Hepatocyte (in vitro differentiated cells): ENCODE measurements at regions not wholly inside any gene's neighbourhood (a gene's known extent, or its start where the extent isn't known, plus 50 kb on each side); places are given as distances from the start of the nearest gene placed in this dataset.

Source experiments
- DNase-seq: peaks from one replicate; pipeline ENCODE4 v3.0.0-alpha.2; 2016; ENCODE audit warnings: low spot score
- H2AFZ ChIP-seq: fragments of 200-600 bp; sonication (generic); 2 replicates; pipeline ENCODE4 v1.6.0; 2016; ENCODE audit warnings: antibody characterized with exemption, mild to moderate bottlenecking
- H3K27ac ChIP-seq: fragments of 200-600 bp; sonication (generic); 2 replicates; pipeline ENCODE4 v1.5.1; 2016; ENCODE audit warnings: mild to moderate bottlenecking
- H3K27me3 ChIP-seq: fragments of 200-600 bp; sonication (generic); 2 replicates; pipeline ENCODE4 v1.6.1; 2016
- H3K36me3 ChIP-seq: fragments of 200-600 bp; sonication (generic); replicated peaks from 2 replicates; pipeline ENCODE4 v1.5.1; 2016; ENCODE audit warnings: low read depth; ENCODE audit not compliant: insufficient read depth
- H3K4me1 ChIP-seq: fragments of 200-600 bp; sonication (generic); 2 replicates; pipeline ENCODE4 v1.5.1; 2016; ENCODE audit warnings: mild to moderate bottlenecking, moderate library complexity; ENCODE audit not compliant: insufficient read depth
- H3K4me2 ChIP-seq: fragments of 200-600 bp; sonication (generic); 2 replicates; pipeline ENCODE4 v1.6.0; 2016
- H3K4me3 ChIP-seq: fragments of 200-600 bp; sonication (generic); 2 replicates; pipeline ENCODE4 v1.5.1; 2016; ENCODE audit warnings: mild to moderate bottlenecking
- H3K79me2 ChIP-seq: fragments of 200-600 bp; sonication (generic); 2 replicates; pipeline ENCODE4 v1.6.0; 2017; ENCODE audit warnings: mild to moderate bottlenecking
- H3K9me2 ChIP-seq: fragments of 200-600 bp; sonication (generic); replicated peaks from 2 replicates; pipeline ENCODE4 v1.6.0; 2017; ENCODE audit warnings: mild to moderate bottlenecking; ENCODE audit not compliant: insufficient read depth
- H3K9me3 ChIP-seq: fragments of 200-600 bp; sonication (generic); 2 replicates; pipeline ENCODE4 v1.5.1; 2016; ENCODE audit warnings: low read depth, mild to moderate bottlenecking
- H4K20me1 ChIP-seq: fragments of 200-600 bp; sonication (generic); 2 replicates; pipeline ENCODE4 v1.6.0; 2016; ENCODE audit warnings: mild to moderate bottlenecking; ENCODE audit not compliant: insufficient read depth, poor library complexity, severe bottlenecking
- CTCF ChIP-seq: fragments of 200-600 bp; sonication (generic); IDR thresholded peaks from 2 replicates; pipeline ENCODE4 v1.5.1; 2016; ENCODE audit warnings: antibody characterized with exemption, mild to moderate bottlenecking; ENCODE audit not compliant: poor library complexity
- EZH2 ChIP-seq: fragments of 200-600 bp; sonication (generic); IDR thresholded peaks from 2 replicates; pipeline ENCODE4 v1.6.1; 2016; ENCODE audit warnings: antibody characterized with exemption, mild to moderate bottlenecking, borderline replicate concordance
- EZH2phosphoT487 ChIP-seq: fragments of 200-600 bp; sonication (generic); IDR thresholded peaks from one replicate; pipeline ENCODE4 v1.6.1; 2018; ENCODE audit warnings: antibody characterized with exemption, mild to moderate bottlenecking, low read depth, moderate library complexity; ENCODE audit not compliant: unreplicated experiment, severe bottlenecking
- WGBS: methylation state at CpG from one replicate; pipeline ENCODE4 v1.1.6; 2016; ENCODE audit warnings: low lambda C conversion rate; ENCODE audit errors: missing lambda C conversion rate; 5-methylcytosine and 5-hydroxymethylcytosine counted together

GRCh38 chr1:60463146-60463545 is 389.6 kb upstream of the C1orf87 start:
- WGBS, result 96% methylated on average over 2 of the region's 2 CpGs
- Histone ChIP-seq H2AFZ (no peak overlapping the region), H3K27ac (no peak overlapping the region), H3K9me3 (no peaks in the 10 kb centered on the region), H3K9me2 (no peaks in the 10 kb centered on the region), H3K4me3 (no peak overlapping the region), H3K79me2 (no peaks in the 10 kb centered on the region), H3K4me2 (no peak overlapping the region), H3K36me3 (no peaks in the 10 kb centered on the region), H3K4me1 (no peaks in the 10 kb centered on the region), H3K27me3 (no peaks in the 10 kb centered on the region), H4K20me1 (no peaks in the 10 kb centered on the region)
- TF ChIP-seq CTCF (no peak), EZH2phosphoT487 (no peak), EZH2 (no peak)
- no peak for DNase-seq

- no peaks in the 10 kb centered on the region for H3K79me2 ChIP-seq
- WGBS, result 75% methylated on average over 5 of the region's 5 CpGs
Observed at GRCh38 chr1:60461925-60462595, 388.5 kb upstream of the C1orf87 start.

DNA sequence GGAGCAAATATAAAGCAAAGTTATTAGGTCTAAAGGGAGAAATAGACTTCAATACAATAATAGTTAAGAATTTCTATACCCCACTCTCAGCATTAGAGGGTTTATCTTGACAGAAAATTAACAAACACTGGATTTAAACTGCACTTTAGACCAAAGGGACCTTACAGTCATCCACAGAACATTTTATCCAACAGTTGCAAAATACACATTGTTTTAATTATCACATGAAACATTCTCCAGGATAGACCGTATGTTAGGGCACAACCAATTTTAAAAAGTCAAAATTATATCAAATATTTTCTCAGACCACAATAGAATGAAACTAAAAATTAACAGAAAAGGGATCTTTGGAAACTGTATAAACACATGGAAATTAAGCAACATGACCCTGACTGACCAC is 384.5 kb upstream of the C1orf87 start:
- Histone ChIP-seq H3K4me2 (no peak overlapping the region), H2AFZ (no peak overlapping the region), H3K27ac (no peak overlapping the region), H3K9me2 (no peaks in the 10 kb centered on the region), H3K36me3 (no peaks in the 10 kb centered on the region), H4K20me1 (no peaks in the 10 kb centered on the region), H3K9me3 (no peaks in the 10 kb centered on the region), H3K27me3 (no peaks in the 10 kb centered on the region), H3K4me3 (no peak overlapping the region), H3K79me2 (no peaks in the 10 kb centered on the region), H3K4me1 (no peaks in the 10 kb centered on the region)
- no peak for DNase-seq
- TF ChIP-seq CTCF (no peak), EZH2 (no peak), EZH2phosphoT487 (no peak)
- WGBS, result 68% methylated on average over 1 of the region's 1 CpG

More at GRCh38 chr1:60461925-60462595, 388.5 kb upstream of the C1orf87 start:
- H3K9me3 ChIP-seq, result no peaks in the 10 kb centered on the region
- no peaks in the 10 kb centered on the region for H3K36me3 ChIP-seq
- no peak for DNase-seq
- H4K20me1 ChIP-seq, result no peaks in the 10 kb centered on the region
- TF ChIP-seq CTCF, result no peak
- TF ChIP-seq EZH2phosphoT487, result no peak
- TF ChIP-seq EZH2, result no peak
- no peak overlapping the region for H3K4me2 ChIP-seq
- H3K4me1 ChIP-seq, result no peaks in the 10 kb centered on the region
- no peak overlapping the region for H3K4me3 ChIP-seq
- H3K27me3 ChIP-seq, result no peaks in the 10 kb centered on the region
- H3K9me2 ChIP-seq, result no peaks in the 10 kb centered on the region
- no peak overlapping the region for H2AFZ ChIP-seq
- no peak overlapping the region for H3K27ac ChIP-seq

DNA sequence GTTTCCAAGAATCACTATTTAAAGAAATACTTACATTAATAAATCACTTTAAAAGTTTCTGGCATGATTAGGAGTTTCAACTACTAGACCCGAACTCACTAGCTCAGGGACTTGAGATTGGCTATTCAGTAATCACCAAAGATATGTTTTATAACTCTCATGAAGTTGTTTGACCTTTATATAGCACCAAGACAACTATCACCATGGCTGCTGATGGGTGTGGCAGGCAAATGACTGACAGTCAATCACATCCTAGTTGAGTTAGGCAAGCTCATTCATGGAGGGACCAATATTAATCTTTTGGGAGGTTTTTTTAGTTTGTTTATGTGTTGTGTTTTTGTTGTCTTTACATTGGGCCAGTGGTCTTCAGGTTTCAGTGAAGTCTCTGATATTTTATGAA is 376.3 kb upstream of the C1orf87 start:
- H3K27me3 ChIP-seq, result no peaks in the 10 kb centered on the region
- no peak overlapping the region for H3K4me2 ChIP-seq
- DNase-seq, result no peak
- H3K36me3 ChIP-seq, result no peaks in the 10 kb centered on the region
- H3K79me2 ChIP-seq, result no peaks in the 10 kb centered on the region
- H4K20me1 ChIP-seq, result no peaks in the 10 kb centered on the region
- H3K9me2 ChIP-seq, result no peaks in the 10 kb centered on the region
- H3K4me3 ChIP-seq, result no peak overlapping the region
- no peaks in the 10 kb centered on the region for H3K9me3 ChIP-seq
- WGBS, result 87% methylated on average over 1 of the region's 1 CpG
- TF ChIP-seq EZH2phosphoT487 (no peak), EZH2 (no peak), CTCF (no peak)
- no peaks in the 10 kb centered on the region for H3K4me1 ChIP-seq
- no peak overlapping the region for H3K27ac ChIP-seq
- H2AFZ ChIP-seq, result no peak overlapping the region
